NB4 (cell line): ENCODE measurements at regions not wholly inside any gene's neighbourhood (a gene's known extent, or its start where the extent isn't known, plus 50 kb on each side); places are given as distances from the start of the nearest gene placed in this dataset.

Experiments used
- CTCF ChIP-seq: IDR thresholded peaks from one replicate; pipeline ENCODE4 v1.5.1; 2012; ENCODE audit warnings: low read depth, low read length
- MYC ChIP-seq: IDR thresholded peaks from 2 replicates; pipeline ENCODE4 v1.6.1; 2011; ENCODE audit warnings: low read depth, low read length
- POLR2A ChIP-seq: IDR thresholded peaks from 2 replicates; pipeline ENCODE4 v1.6.1; 2011; ENCODE audit warnings: mild to moderate bottlenecking; ENCODE audit not compliant: insufficient read length; ENCODE audit errors: extremely low read depth

GRCh38 chr15:58293622-58294550 lies 137.9 kb upstream of the LIPC start:
- no peak for TF ChIP-seq POLR2A
- TF ChIP-seq CTCF: no peak
- TF ChIP-seq MYC: no peak
